ENCODE measurements at regions not wholly inside any gene's neighbourhood (a gene's known extent, or its start where the extent isn't known, plus 50 kb on each side); places are given as distances from the start of the nearest gene placed in this dataset.

- no peak overlapping the region for H3K4me3 Mint-ChIP-seq
- Histone ChIP-seq H3K9me3 (ENCODE audit: control insufficient read depth, low read length) (no peaks in the 10 kb centered on the region), H3K4me1 (ENCODE audit: control insufficient read depth, insufficient read depth, low read length) (no peaks in the 10 kb centered on the region), H3K36me3 (ENCODE audit: control insufficient read depth, insufficient read depth, low read length) (no peaks in the 10 kb centered on the region), H3K27ac (ENCODE audit: low read depth, low read length) (no peak overlapping the region), H3K27me3 (ENCODE audit: control insufficient read depth, insufficient read depth, low read length, poor library complexity, severe bottlenecking) (peaks cover 9% of the 10 kb centered on the region), H3K4me3 (ENCODE audit: low read length) (no peak overlapping the region), H3K9ac (ENCODE audit: extremely low read depth, low read length, poor library complexity, severe bottlenecking) (no peak overlapping the region)
- no peak for TF ChIP-seq CTCF (conservative IDR thresholded peaks at IDR 0.05)
- peaks cover 10% of the 10 kb centered on the region for H3K4me1 Mint-ChIP-seq
- H3K27me3 Mint-ChIP-seq (ENCODE audit: insufficient read depth): peaks cover 36% of the 10 kb centered on the region
- DNase-seq: no peak
- WGBS, 2 experiments (ENCODE audit: insufficient coverage in 1 of 2, insufficient read length in 1 of 2): 83 to 92% methylated on average over 1 of the region's 1 CpG
- no peak overlapping the region for H3K27ac Mint-ChIP-seq
- H3K9me3 Mint-ChIP-seq: no peaks in the 10 kb centered on the region
- H3K36me3 Mint-ChIP-seq (ENCODE audit: low read depth): no peaks in the 10 kb centered on the region
Measured at GRCh38 chr9:19937121-19937520, 148.3 kb upstream of the SLC24A2 start.

- Mint-ChIP-seq H3K9me3 (no peaks in the 10 kb centered on the region), H3K27me3 (ENCODE audit: insufficient read depth) (peaks cover 36% of the 10 kb centered on the region), H3K4me3 (no peak overlapping the region), H3K27ac (no peak overlapping the region), H3K4me1 (peaks cover 10% of the 10 kb centered on the region), H3K36me3 (ENCODE audit: low read depth) (no peaks in the 10 kb centered on the region)
- WGBS, 2 experiments (ENCODE audit: insufficient coverage in 1 of 2, insufficient read length in 1 of 2): no CpG with 5 or more reads among the region's 1 CpG
- Histone ChIP-seq H3K9ac (ENCODE audit: extremely low read depth, low read length, poor library complexity, severe bottlenecking) (no peak overlapping the region), H3K4me1 (ENCODE audit: control insufficient read depth, insufficient read depth, low read length) (no peaks in the 10 kb centered on the region), H3K27ac (ENCODE audit: low read depth, low read length) (no peak overlapping the region), H3K27me3 (ENCODE audit: control insufficient read depth, insufficient read depth, low read length, poor library complexity, severe bottlenecking) (peaks cover 9% of the 10 kb centered on the region), H3K36me3 (ENCODE audit: control insufficient read depth, insufficient read depth, low read length) (no peaks in the 10 kb centered on the region), H3K4me3 (ENCODE audit: low read length) (no peak overlapping the region), H3K9me3 (ENCODE audit: control insufficient read depth, low read length) (no peaks in the 10 kb centered on the region)
- no peak for TF ChIP-seq CTCF (conservative IDR thresholded peaks at IDR 0.05)
- no peak for DNase-seq
Measured at GRCh38 chr9:19936598-19936997, 147.8 kb upstream of the SLC24A2 start.

- H3K4me3 Mint-ChIP-seq: peak overlapping the region; percentile 59
- no peak overlapping the region for H3K9ac ChIP-seq (ENCODE audit: extremely low read depth, low read length, poor library complexity, severe bottlenecking)
Measured at GRCh38 chr9:19935422-19935821, 146.6 kb upstream of the SLC24A2 start.

More at GRCh38 chr9:19935422-19935821, 146.6 kb upstream of the SLC24A2 start:
- H3K36me3 ChIP-seq (ENCODE audit: control insufficient read depth, insufficient read depth, low read length): no peaks in the 10 kb centered on the region
- H3K4me1 ChIP-seq (ENCODE audit: control insufficient read depth, insufficient read depth, low read length): no peaks in the 10 kb centered on the region
- no peaks in the 10 kb centered on the region for H3K9me3 ChIP-seq (ENCODE audit: control insufficient read depth, low read length)
- peaks cover 10% of the 10 kb centered on the region for H3K4me1 Mint-ChIP-seq
- H3K27me3 Mint-ChIP-seq (ENCODE audit: insufficient read depth): peaks cover 37% of the 10 kb centered on the region
- WGBS, 2 experiments (ENCODE audit: insufficient coverage in 1 of 2, insufficient read length in 1 of 2): 72 to 79% methylated on average over 2 to 4 of the region's 4 CpGs
- H3K36me3 Mint-ChIP-seq (ENCODE audit: low read depth): no peaks in the 10 kb centered on the region
- H3K9me3 Mint-ChIP-seq: no peaks in the 10 kb centered on the region
- no peak for TF ChIP-seq CTCF (conservative IDR thresholded peaks at IDR 0.05)
- no peak overlapping the region for H3K27ac Mint-ChIP-seq
- H3K27ac ChIP-seq (ENCODE audit: low read depth, low read length): no peak overlapping the region
- peaks cover 9% of the 10 kb centered on the region for H3K27me3 ChIP-seq (ENCODE audit: control insufficient read depth, insufficient read depth, low read length, poor library complexity, severe bottlenecking)
- peak; percentile 59 for DNase-seq
- no peak overlapping the region for H3K4me3 ChIP-seq (ENCODE audit: low read length)

All from endodermal cell (in vitro differentiated cells).